B cell (primary cell): ENCODE measurements at regions not wholly inside any gene's neighbourhood (a gene's known extent, or its start where the extent isn't known, plus 50 kb on each side); places are given as distances from the start of the nearest gene placed in this dataset.

Source experiments
- ATAC-seq: fragments of 200-7000 bp; cut with Tn5 transposase; one replicate; pipeline ENCODE4 v1.10.0; 2021; ENCODE audit warnings: low read depth, mild to moderate bottlenecking, moderate number of reproducible peaks, moderate library complexity
- CTCF ChIA-PET: fragments of 350-600 bp; sonication (Branson Sonifier 250); formaldehyde crosslinking; loops from one replicate; lab custom pipeline; 2021; ENCODE audit warnings: antibody characterized with exemption, inconsistent platforms; lab: Charles Lee
- POLR2A ChIA-PET: fragments of 350-600 bp; sonication (Branson Sonifier 250); formaldehyde crosslinking; loops from one replicate; lab custom pipeline; 2021; ENCODE audit warnings: antibody characterized with exemption; lab: Charles Lee
- DNase-seq: peaks from one replicate; pipeline ENCODE4 v3.0.0; 2013
- H2AFZ ChIP-seq: 2 replicates; pipeline ENCODE4 v1.6.1; 2012; ENCODE audit warnings: mild to moderate bottlenecking, low read depth, low read length; ENCODE audit not compliant: insufficient read depth, poor library complexity, severe bottlenecking
- H3K27ac ChIP-seq, 2 donors: 1 replicate in 1 of 2; 2 replicates in 1 of 2; pipeline ENCODE4 v1.5.1; 2012 to 2013; ENCODE audit warnings: low read length in 2 of 2, mild to moderate bottlenecking in 2 of 2, moderate library complexity in 1 of 2
- H3K27me3 ChIP-seq, 4 experiments: fragments of 200-600 bp in 1 of 4; sonication (generic) in 1 of 4; replicated peaks in 1 of 4; 1 replicate in 2 of 4; 2 replicates in 2 of 4; pipeline versions ENCODE4 v1.6.1 to v1.7.0; 2013 to 2016; ENCODE audit warnings: low read length in 3 of 4, mild to moderate bottlenecking in 2 of 4, mixed read lengths in 1 of 4, moderate library complexity in 1 of 4; ENCODE audit not compliant: insufficient read depth in 4 of 4, control insufficient read depth in 3 of 4; ENCODE audit errors: control extremely low read depth in 1 of 4
- H3K36me3 ChIP-seq, 2 experiments: replicated peaks in 1 of 2; 1 replicate in 1 of 2; 2 replicates in 1 of 2; pipeline versions ENCODE4 v1.6.1 to v1.7.1; 2013; ENCODE audit warnings: low read length in 1 of 2; ENCODE audit not compliant: insufficient read depth in 2 of 2, control insufficient read depth in 1 of 2; ENCODE audit errors: control extremely low read depth in 1 of 2, extremely low read depth in 1 of 2
- H3K4me1 ChIP-seq, 2 donors: fragments of 200-600 bp in 1 of 2; sonication (generic) in 1 of 2; 1 replicate in 1 of 2; 2 replicates in 1 of 2; pipeline versions ENCODE4 v1.5.1 to v1.6.1; 2013 to 2017; ENCODE audit warnings: low read length in 2 of 2; ENCODE audit not compliant: control insufficient read depth in 2 of 2, insufficient read depth in 2 of 2
- H3K4me2 ChIP-seq: replicated peaks from 2 replicates; pipeline ENCODE3; 2012; ENCODE audit warnings: mild to moderate bottlenecking, low read depth, low read length; ENCODE audit not compliant: poor library complexity, severe bottlenecking
- H3K4me3 ChIP-seq, 5 experiments: fragments of 200-600 bp in 1 of 5; sonication (generic) in 1 of 5; 1 replicate in 3 of 5; 2 replicates in 2 of 5; pipeline versions ENCODE4 v1.5.1 to v1.7.0; 2011 to 2016; ENCODE audit warnings: low read length in 4 of 5, mild to moderate bottlenecking in 4 of 5, low read depth in 2 of 5, control low read depth in 1 of 5, moderate library complexity in 1 of 5; ENCODE audit not compliant: insufficient read depth in 1 of 5; ENCODE audit errors: control extremely low read depth in 1 of 5, extremely low read depth in 1 of 5
- H3K79me2 ChIP-seq: fragments of 200-600 bp; sonication (generic); one replicate; pipeline ENCODE4 v1.6.0; 2016; ENCODE audit warnings: low read length; ENCODE audit not compliant: control insufficient read depth, insufficient read depth
- H3K9ac ChIP-seq: fragments of 200-600 bp; sonication (generic); 2 replicates; pipeline ENCODE4 v1.6.1; 2017; ENCODE audit warnings: mild to moderate bottlenecking, low read length, moderate library complexity
- H3K9me3 ChIP-seq, 3 donors: one replicate each; pipeline versions ENCODE4 v1.6.1 to v1.7.1; 2013; ENCODE audit warnings: low read length in 2 of 3; ENCODE audit not compliant: control insufficient read depth in 2 of 3, insufficient read depth in 1 of 3; ENCODE audit errors: control extremely low read depth in 1 of 3
- H4K20me1 ChIP-seq: 2 replicates; pipeline ENCODE4 v1.6.0; 2012; ENCODE audit warnings: mild to moderate bottlenecking, low read length; ENCODE audit not compliant: insufficient read depth, control insufficient read depth, poor library complexity, severe bottlenecking
- H3K27ac Mint-ChIP-seq: one replicate; pipeline ENCODE4 v1.8.0; 2021; ENCODE audit warnings: mixed read lengths
- H3K27me3 Mint-ChIP-seq: one replicate; pipeline ENCODE4 v1.8.0; 2021; ENCODE audit warnings: mixed read lengths
- H3K4me1 Mint-ChIP-seq: one replicate; pipeline ENCODE4 v1.8.0; 2021; ENCODE audit warnings: mixed read lengths
- H3K4me3 Mint-ChIP-seq: one replicate; pipeline ENCODE4 v1.8.0; 2021; ENCODE audit warnings: mixed read lengths
- H3K9me3 Mint-ChIP-seq: one replicate; pipeline ENCODE4 v1.8.0; 2022; ENCODE audit warnings: mixed read lengths; ENCODE audit not compliant: insufficient read depth
- CTCF ChIP-seq: fragments of 200-600 bp; IDR thresholded peaks from one replicate; pipeline ENCODE4 v1.8.0; 2022; ENCODE audit warnings: antibody characterized with exemption, mild to moderate bottlenecking
- EZH2 ChIP-seq: IDR thresholded peaks from 2 replicates; pipeline ENCODE4 v1.6.1; 2012; ENCODE audit warnings: borderline replicate concordance, low read depth, mild to moderate bottlenecking, moderate library complexity, low read length; ENCODE audit not compliant: insufficient read depth, poor library complexity, severe bottlenecking
- WGBS: methylation state at CpG from one replicate; pipeline ENCODE4 v1.1.5; 2013; ENCODE audit warnings: missing lambda C conversion rate; ENCODE audit not compliant: insufficient coverage; 5-methylcytosine and 5-hydroxymethylcytosine counted together
- intact Hi-C: fragments of 100-400 bp; cut with micrococcal nuclease; formaldehyde crosslinking; loops from one replicate; pipeline ENCODE4 v1.10.0; 2022

GRCh38 chr14:87643005-87643404 is 350.0 kb downstream of the GALC start:
- H3K79me2 ChIP-seq, result no peaks in the 10 kb centered on the region
- TF ChIP-seq CTCF, result no peak
- no peak for TF ChIP-seq EZH2
- DNase-seq, result no peak
- H4K20me1 ChIP-seq, result no peaks in the 10 kb centered on the region
- ChIA-PET CTCF (no interaction called here), POLR2A (no interaction called here)
- no peaks in the 10 kb centered on the region for H3K4me1 ChIP-seq
- H2AFZ ChIP-seq, result no peak overlapping the region
- H3K4me3 Mint-ChIP-seq, result no peak overlapping the region
- ATAC-seq, result no peak
- H3K4me3 ChIP-seq, result no peak overlapping the region
- no peaks in the 10 kb centered on the region for H3K4me1 Mint-ChIP-seq
- H3K27me3 Mint-ChIP-seq, result no peaks in the 10 kb centered on the region
- no peaks in the 10 kb centered on the region for H3K9me3 Mint-ChIP-seq
- no peak overlapping the region for H3K9ac ChIP-seq
- intact Hi-C loops, result no loop called here
- H3K27ac ChIP-seq, result no peak overlapping the region
- 93% methylated on average over 3 of the region's 4 CpGs for WGBS
- no peak overlapping the region for H3K4me2 ChIP-seq
- no peaks in the 10 kb centered on the region for H3K36me3 ChIP-seq
- no peak overlapping the region for H3K27ac Mint-ChIP-seq
- H3K27me3 ChIP-seq, result no peaks in the 10 kb centered on the region
- peaks cover 0 to 5% (median 0%) of the 10 kb centered on the region in 3 donors for H3K9me3 ChIP-seq

GRCh38 chr14:87640553-87640952 is 352.4 kb downstream of the GALC start:
- intact Hi-C loops, result no loop called here
- Mint-ChIP-seq H3K4me1 (no peaks in the 10 kb centered on the region), H3K9me3 (no peaks in the 10 kb centered on the region), H3K4me3 (no peak overlapping the region), H3K27ac (no peak overlapping the region), H3K27me3 (no peaks in the 10 kb centered on the region)
- Histone ChIP-seq H3K4me1 (no peaks in the 10 kb centered on the region), H3K4me3 (no peak overlapping the region), H3K27ac (no peak overlapping the region), H3K9me3 (peaks cover 0 to 5% (median 0%) of the 10 kb centered on the region in 3 donors), H3K27me3 (no peaks in the 10 kb centered on the region), H2AFZ (no peak overlapping the region), H3K36me3 (no peaks in the 10 kb centered on the region), H3K4me2 (no peak overlapping the region), H4K20me1 (no peaks in the 10 kb centered on the region), H3K9ac (no peak overlapping the region), H3K79me2 (no peaks in the 10 kb centered on the region)
- DNase-seq, result no peak
- POLR2A ChIA-PET, result no interaction called here
- no peak for TF ChIP-seq EZH2
- TF ChIP-seq CTCF, result no peak
- ATAC-seq, result no peak
- CTCF ChIA-PET, result no interaction called here
